ENCODE measurements at regions not wholly inside any gene's neighbourhood (a gene's known extent, or its start where the extent isn't known, plus 50 kb on each side); places are given as distances from the start of the nearest gene placed in this dataset.
"Not testable (repeated sequence)": the region's sequence is repeated elsewhere in the genome, so short reads cannot be mapped to it uniquely, and the experiment has no call there.

DNA sequence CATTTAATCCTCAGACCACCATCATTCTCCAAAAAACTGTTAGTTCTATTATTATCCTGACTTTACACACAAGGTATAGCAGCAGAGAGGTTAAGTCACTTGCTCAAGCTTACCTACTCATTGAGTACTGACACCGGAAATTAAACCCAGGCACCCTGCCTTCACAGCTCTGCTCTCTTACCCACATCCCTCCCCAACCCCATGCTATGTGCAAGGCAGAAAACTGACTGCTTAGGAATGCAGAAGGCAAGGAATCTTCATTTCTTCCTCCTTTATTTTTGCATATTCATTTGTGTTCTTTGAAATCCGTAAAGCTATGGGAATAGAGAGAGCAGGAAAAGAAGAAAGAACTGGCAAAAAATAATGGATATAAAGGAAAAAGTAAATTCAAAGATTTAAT is 261.8 kb downstream of the PAPSS1 start:
- H3K4me3 ChIP-seq (ENCODE audit: low read depth, low read length): no peak overlapping the region
- TF ChIP-seq, protein P1, sequence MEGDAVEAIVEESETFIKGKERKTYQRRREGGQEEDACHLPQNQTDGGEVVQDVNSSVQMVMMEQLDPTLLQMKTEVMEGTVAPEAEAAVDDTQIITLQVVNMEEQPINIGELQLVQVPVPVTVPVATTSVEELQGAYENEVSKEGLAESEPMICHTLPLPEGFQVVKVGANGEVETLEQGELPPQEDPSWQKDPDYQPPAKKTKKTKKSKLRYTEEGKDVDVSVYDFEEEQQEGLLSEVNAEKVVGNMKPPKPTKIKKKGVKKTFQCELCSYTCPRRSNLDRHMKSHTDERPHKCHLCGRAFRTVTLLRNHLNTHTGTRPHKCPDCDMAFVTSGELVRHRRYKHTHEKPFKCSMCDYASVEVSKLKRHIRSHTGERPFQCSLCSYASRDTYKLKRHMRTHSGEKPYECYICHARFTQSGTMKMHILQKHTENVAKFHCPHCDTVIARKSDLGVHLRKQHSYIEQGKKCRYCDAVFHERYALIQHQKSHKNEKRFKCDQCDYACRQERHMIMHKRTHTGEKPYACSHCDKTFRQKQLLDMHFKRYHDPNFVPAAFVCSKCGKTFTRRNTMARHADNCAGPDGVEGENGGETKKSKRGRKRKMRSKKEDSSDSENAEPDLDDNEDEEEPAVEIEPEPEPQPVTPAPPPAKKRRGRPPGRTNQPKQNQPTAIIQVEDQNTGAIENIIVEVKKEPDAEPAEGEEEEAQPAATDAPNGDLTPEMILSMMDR (IDR thresholded peaks at IDR 0.05; ENCODE audit: low read depth, low read length, missing control alignments): no peak
- in situ Hi-C loops (cut with HindIII; ENCODE audit: low sequenced_read_pairs): no loop called here
- no peak for DNase-seq (ENCODE audit: low read depth)

DNA sequence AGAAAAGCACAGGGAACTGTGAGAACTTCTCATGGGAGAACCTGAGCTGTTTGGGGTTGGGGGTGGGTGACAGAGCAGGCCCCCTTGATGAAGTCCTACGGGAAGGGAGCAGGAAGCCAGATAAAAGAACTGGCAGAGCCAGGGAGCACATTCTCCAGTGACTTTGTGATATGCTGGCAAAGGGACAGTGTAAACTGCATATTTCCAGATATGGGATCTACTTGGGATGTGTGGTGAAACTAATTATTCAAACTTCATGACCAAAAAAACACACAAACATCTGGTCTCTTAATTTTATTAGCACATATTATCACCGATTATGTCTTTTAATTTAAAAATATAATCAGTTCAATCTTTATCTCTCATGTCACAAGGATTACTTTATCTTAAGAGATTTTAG is 266.0 kb downstream of the PAPSS1 start:
- H3K4me3 ChIP-seq (ENCODE audit: low read depth, low read length): no peak overlapping the region
- in situ Hi-C loops (cut with HindIII; ENCODE audit: low sequenced_read_pairs): no loop called here
- TF ChIP-seq, protein P1 (IDR thresholded peaks at IDR 0.05; ENCODE audit: low read depth, low read length, missing control alignments): no peak
- DNase-seq (ENCODE audit: low read depth): no peak

DNA sequence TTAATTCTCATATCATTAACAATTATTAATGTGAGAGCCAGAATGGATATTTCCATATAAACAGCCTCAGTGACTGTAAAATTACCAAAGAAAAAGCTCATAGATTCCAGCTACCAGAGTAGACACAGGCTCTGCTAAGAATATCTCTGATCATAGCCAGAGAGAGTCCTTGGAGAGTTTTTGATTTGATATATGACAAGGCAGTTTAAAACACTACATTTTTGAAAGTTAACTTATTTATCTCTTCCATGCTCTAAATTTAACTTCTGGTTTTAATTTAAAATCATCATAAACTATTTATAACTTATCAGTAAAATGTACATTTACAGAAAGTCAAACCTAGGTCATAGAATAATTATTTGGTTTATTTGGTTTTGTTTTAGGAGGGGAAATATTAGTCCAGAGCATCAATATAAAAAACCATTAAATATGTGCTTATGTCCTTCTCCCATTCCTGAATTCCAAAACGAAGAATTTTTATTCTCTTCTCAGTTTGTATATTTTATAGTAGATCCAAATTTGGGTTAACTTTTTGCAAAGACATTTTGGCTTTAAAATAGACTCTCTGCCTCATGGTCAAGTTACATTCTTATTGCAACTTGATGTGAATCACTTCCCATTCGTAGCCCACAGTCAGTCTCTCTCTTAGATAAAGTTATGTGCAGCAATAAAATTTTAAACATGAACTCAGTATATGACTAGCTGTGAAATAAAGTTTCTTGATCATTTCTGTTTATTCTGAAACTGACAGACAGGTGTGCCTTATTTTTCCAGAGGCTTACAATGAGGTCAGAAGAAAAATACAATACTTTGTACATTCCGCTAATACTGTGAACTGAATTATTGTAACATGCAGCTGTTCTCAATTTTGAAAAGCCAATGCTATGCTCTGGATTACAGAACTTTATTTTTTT is 267.1 kb downstream of the PAPSS1 start:
- DNase-seq (ENCODE audit: low read depth): no peak
- no peak overlapping the region for H3K4me3 ChIP-seq (ENCODE audit: low read depth, low read length)
- TF ChIP-seq, protein P1 (IDR thresholded peaks at IDR 0.05; ENCODE audit: low read depth, low read length, missing control alignments): no peak
- in situ Hi-C loops (cut with HindIII; ENCODE audit: low sequenced_read_pairs): no loop called here

DNA sequence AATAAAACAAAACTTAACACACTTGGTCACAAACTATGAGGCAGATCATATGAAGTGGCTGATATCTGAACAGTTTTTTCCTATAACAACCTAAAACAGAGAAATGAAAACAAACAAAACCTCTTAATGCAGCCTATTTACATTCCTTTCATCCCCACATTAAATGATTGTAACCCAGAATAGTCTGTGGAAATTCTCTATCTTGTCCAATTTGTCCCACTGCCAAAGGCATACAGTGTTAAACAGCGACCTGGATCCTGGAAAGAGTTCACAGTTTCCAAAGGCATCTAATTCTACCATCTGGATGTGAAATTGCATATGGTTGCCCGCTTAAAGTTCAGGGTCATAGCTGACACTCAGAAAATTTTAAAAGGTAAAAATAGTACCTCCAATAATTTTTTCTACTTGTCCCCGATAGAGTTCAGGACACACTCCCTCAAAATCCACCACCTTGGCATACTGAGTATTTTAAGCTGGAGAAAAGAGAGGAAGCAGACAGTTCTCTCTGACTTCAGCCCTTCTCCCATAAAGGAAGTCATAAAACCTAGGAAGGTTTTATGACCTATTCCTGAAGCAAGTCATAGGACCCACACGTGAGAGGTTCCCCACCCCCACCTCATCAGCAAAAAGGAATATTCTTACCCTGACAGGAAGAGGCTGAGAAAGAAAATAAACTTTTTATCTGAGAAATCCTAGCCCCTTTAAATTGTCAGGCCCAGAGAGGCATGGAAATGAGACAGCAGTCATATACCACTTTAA is 270.2 kb downstream of the PAPSS1 start:
- DNase-seq (ENCODE audit: low read depth): no peak
- in situ Hi-C loops (cut with HindIII; ENCODE audit: low sequenced_read_pairs): no loop called here
- no peak overlapping the region for H3K4me3 ChIP-seq (ENCODE audit: low read depth, low read length)
- TF ChIP-seq, protein P1 (IDR thresholded peaks at IDR 0.05; ENCODE audit: low read depth, low read length, missing control alignments): no peak

DNA sequence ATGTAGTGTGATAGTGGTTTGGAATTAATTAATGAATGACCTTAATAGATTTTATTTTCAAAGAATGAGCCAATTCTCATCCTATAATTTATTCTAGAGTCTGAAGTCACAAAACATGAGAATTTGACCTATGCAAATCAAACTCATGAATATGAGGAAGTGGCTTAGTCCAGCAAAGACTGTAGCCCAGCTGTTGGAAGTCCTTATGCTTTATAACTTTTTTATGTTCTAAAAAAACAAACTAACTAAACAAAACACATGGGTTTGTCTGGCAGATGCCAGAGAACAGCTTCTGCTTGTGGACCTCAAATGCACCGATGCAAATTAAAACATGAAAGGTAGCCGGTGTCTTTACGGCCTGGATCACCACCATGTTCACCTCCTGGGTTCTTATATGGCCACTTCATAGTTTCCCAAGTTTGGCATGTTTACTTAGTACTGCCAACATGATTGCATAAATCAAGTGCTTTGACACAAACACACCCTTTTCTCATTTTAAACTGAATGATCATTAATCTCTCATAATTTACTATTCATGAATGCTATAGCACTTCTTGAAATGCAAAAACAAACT is 277.4 kb downstream of the PAPSS1 start:
- H3K4me3 ChIP-seq (ENCODE audit: low read depth, low read length): no peak overlapping the region
- DNase-seq (ENCODE audit: low read depth): no peak
- in situ Hi-C loops (cut with HindIII; ENCODE audit: low sequenced_read_pairs): no loop called here
- TF ChIP-seq, protein P1 (IDR thresholded peaks at IDR 0.05; ENCODE audit: low read depth, low read length, missing control alignments): no peak

DNA sequence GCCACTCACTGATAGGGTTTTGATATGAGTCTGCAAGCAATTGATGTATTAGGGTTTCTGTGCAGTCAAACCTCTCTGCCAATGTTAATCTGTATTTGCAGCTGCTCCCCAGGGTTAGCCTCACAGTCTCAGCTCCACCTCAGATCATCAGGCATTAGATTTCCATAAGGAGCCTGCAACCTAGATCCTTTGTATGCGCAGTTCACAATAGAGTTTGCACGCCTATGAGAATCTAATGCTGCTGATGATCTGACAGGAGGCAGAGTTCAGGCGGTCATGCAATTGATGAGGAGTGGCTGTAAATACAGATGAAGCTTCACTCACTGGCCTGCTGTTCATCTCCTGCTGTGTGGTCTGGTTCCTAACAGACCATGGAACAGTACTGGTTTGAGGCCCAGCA is 280.6 kb downstream of the PAPSS1 start:
- TF ChIP-seq, protein P1 (IDR thresholded peaks at IDR 0.05; ENCODE audit: low read depth, low read length, missing control alignments): no peak
- in situ Hi-C loops (cut with HindIII; ENCODE audit: low sequenced_read_pairs): no loop called here
- H3K4me3 ChIP-seq (ENCODE audit: low read depth, low read length): no peak overlapping the region
- DNase-seq (ENCODE audit: low read depth): no peak

DNA sequence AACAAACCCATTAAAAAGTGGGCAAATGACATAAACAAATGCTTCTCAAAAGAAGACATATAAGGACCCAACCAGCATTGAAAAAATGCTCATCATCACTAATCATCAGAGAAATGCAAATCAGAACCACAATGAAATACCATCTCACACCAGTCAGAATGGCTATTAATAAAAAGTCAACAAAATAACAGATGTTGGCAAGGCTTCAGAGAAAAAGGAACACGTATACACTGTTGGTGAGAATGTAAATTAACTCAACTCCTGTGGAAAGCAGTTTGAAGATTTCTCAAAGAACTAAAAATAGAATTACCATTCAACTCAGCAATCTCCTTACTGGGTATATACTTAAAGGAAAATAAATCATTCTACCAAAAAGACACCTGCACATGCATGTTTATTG is 283.6 kb downstream of the PAPSS1 start:
- in situ Hi-C loops (cut with HindIII; ENCODE audit: low sequenced_read_pairs); DNase-seq (ENCODE audit: low read depth); H3K4me3 ChIP-seq (ENCODE audit: low read depth, low read length): not testable (repeated sequence)
